IMR-90 (cell line): ENCODE measurements at regions not wholly inside any gene's neighbourhood (a gene's known extent, or its start where the extent isn't known, plus 50 kb on each side); places are given as distances from the start of the nearest gene placed in this dataset.

Source experiments
- BHLHE40 ChIP-seq: fragments of 150-350 bp; IDR thresholded peaks from 2 replicates; pipeline ENCODE4 v1.6.1; 2016; ENCODE audit warnings: mild to moderate bottlenecking, low read depth, low read length
- CEBPB ChIP-seq: IDR thresholded peaks from 2 replicates; pipeline ENCODE4 v1.6.1; 2012; ENCODE audit warnings: low read depth, low read length, improper control_type of control experiment
- CHD1 ChIP-seq: IDR thresholded peaks from 2 replicates; pipeline ENCODE4 v1.6.1; 2012; ENCODE audit warnings: low read depth, low read length, improper control_type of control experiment
- MAFK ChIP-seq: IDR thresholded peaks from 2 replicates; pipeline ENCODE4 v1.6.1; 2012; ENCODE audit warnings: low read depth, low read length, improper control_type of control experiment
- MAZ ChIP-seq: IDR thresholded peaks from 2 replicates; pipeline ENCODE4 v1.6.1; 2012; ENCODE audit warnings: low read depth, mild to moderate bottlenecking, low read length, improper control_type of control experiment, moderate library complexity, borderline replicate concordance
- POLR2A ChIP-seq: IDR thresholded peaks from 2 replicates; pipeline ENCODE4 v1.6.1; 2012; ENCODE audit warnings: mild to moderate bottlenecking, low read depth, low read length
- RAD21 ChIP-seq: IDR thresholded peaks from 2 replicates; pipeline ENCODE4 v1.6.1; 2012; ENCODE audit warnings: low read length, improper control_type of control experiment
- RCOR1 ChIP-seq: IDR thresholded peaks from 2 replicates; pipeline ENCODE4 v1.6.1; 2012; ENCODE audit warnings: mild to moderate bottlenecking, low read length, improper control_type of control experiment; ENCODE audit not compliant: insufficient replicate concordance
- TF ChIP-seq, protein P1 (sequence below): conservative IDR thresholded peaks from 2 replicates; pipeline ENCODE4 v1.5.1; 2012; ENCODE audit warnings: mild to moderate bottlenecking, low read depth, low read length, improper control_type of control experiment
- TF ChIP-seq, protein P2 (sequence below): fragments of 150-350 bp; IDR thresholded peaks from 2 replicates; pipeline ENCODE4 v1.6.1; 2017; ENCODE audit warnings: mild to moderate bottlenecking, antibody characterized with exemption, low read length, low read depth
- TF ChIP-seq, protein P3 (sequence below): fragments of 150-350 bp; IDR thresholded peaks from 2 replicates; pipeline ENCODE4 v1.6.1; 2016; ENCODE audit warnings: low read depth, mild to moderate bottlenecking, low read length, moderate library complexity, borderline replicate concordance

DNA sequence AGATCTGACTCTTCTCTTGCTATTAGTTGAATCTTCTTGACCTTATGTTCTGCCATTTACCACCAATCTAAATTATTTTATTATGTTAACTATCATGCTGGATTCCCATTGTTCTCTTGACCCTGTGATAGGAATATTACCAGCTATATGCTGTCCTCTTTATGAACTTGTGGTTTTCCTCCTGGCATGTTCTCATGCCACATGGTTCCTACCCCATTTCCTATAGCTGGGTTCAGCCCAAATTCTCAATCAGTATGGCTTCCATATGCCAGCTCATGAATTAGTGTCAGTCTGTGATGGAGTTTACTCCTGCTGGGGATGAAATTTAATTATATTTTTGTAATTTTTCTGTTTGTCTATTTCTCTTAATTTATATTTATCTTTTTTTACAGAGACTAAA, 430.5 kb downstream of the SMARCA1 start:
- TF ChIP-seq, protein P1, sequence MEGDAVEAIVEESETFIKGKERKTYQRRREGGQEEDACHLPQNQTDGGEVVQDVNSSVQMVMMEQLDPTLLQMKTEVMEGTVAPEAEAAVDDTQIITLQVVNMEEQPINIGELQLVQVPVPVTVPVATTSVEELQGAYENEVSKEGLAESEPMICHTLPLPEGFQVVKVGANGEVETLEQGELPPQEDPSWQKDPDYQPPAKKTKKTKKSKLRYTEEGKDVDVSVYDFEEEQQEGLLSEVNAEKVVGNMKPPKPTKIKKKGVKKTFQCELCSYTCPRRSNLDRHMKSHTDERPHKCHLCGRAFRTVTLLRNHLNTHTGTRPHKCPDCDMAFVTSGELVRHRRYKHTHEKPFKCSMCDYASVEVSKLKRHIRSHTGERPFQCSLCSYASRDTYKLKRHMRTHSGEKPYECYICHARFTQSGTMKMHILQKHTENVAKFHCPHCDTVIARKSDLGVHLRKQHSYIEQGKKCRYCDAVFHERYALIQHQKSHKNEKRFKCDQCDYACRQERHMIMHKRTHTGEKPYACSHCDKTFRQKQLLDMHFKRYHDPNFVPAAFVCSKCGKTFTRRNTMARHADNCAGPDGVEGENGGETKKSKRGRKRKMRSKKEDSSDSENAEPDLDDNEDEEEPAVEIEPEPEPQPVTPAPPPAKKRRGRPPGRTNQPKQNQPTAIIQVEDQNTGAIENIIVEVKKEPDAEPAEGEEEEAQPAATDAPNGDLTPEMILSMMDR: no peak
- TF ChIP-seq, protein P2, sequence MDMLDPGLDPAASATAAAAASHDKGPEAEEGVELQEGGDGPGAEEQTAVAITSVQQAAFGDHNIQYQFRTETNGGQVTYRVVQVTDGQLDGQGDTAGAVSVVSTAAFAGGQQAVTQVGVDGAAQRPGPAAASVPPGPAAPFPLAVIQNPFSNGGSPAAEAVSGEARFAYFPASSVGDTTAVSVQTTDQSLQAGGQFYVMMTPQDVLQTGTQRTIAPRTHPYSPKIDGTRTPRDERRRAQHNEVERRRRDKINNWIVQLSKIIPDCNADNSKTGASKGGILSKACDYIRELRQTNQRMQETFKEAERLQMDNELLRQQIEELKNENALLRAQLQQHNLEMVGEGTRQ: no peak
- TF ChIP-seq RCOR1 (no peak), RAD21 (no peak), CHD1 (no peak), POLR2A (no peak), BHLHE40 (no peak), MAZ (no peak), MAFK (no peak), CEBPB (no peak)
- TF ChIP-seq, protein P3, sequence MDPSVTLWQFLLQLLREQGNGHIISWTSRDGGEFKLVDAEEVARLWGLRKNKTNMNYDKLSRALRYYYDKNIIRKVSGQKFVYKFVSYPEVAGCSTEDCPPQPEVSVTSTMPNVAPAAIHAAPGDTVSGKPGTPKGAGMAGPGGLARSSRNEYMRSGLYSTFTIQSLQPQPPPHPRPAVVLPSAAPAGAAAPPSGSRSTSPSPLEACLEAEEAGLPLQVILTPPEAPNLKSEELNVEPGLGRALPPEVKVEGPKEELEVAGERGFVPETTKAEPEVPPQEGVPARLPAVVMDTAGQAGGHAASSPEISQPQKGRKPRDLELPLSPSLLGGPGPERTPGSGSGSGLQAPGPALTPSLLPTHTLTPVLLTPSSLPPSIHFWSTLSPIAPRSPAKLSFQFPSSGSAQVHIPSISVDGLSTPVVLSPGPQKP: no peak
